PFSK-1 (cell line): ENCODE measurements at regions not wholly inside any gene's neighbourhood (a gene's known extent, or its start where the extent isn't known, plus 50 kb on each side); places are given as distances from the start of the nearest gene placed in this dataset.

ENCODE experiments used
- FOXP2 ChIP-seq: optimal IDR thresholded peaks from 2 replicates; pipeline ENCODE3; 2011; ENCODE audit warnings: borderline replicate concordance, control low read depth, inconsistent platforms; ENCODE audit not compliant: insufficient read depth; ENCODE audit errors: extremely low read length, extremely low read depth
- POLR2AphosphoS5 ChIP-seq: IDR thresholded peaks from 2 replicates; pipeline ENCODE4 v1.6.1; 2012; ENCODE audit warnings: low read depth, mild to moderate bottlenecking, control low read depth, low read length, moderate library complexity
- REST ChIP-seq, 2 experiments: IDR thresholded peaks; 2 replicates each; pipeline versions ENCODE4 v1.6.1 to v1.8.0; 2011 to 2012; ENCODE audit warnings: low read depth in 2 of 2, low read length in 2 of 2, control low read depth in 1 of 2, inconsistent platforms in 1 of 2, mild to moderate bottlenecking in 1 of 2, moderate library complexity in 1 of 2; ENCODE audit not compliant: insufficient read depth in 1 of 2
- SIN3A ChIP-seq: IDR thresholded peaks from 2 replicates; pipeline ENCODE4 v1.6.1; 2012; ENCODE audit warnings: mild to moderate bottlenecking, low read length, moderate library complexity, borderline replicate concordance; ENCODE audit not compliant: insufficient read depth
- TAF1 ChIP-seq: IDR thresholded peaks from 2 replicates; pipeline ENCODE4 v1.6.1; 2012; ENCODE audit warnings: low read length, control low read depth, borderline replicate concordance; ENCODE audit not compliant: insufficient read depth

- no peak for TF ChIP-seq FOXP2
These were observed 843.8 kb downstream of the USP25 start for GRCh38 chr21:16573578-16573977.

- TF ChIP-seq REST (IDR thresholded peaks at IDR 0.05; ENCODE audit: insufficient read depth in 1 of 2, low read depth in 2 of 2, low read length in 2 of 2) (no peak), TAF1 (no peak), SIN3A (no peak), FOXP2 (no peak), POLR2AphosphoS5 (no peak)
These were observed 848.2 kb downstream of the USP25 start for GRCh38 chr21:16577975-16578374.

GRCh38 chr21:16578912-16579311 lies 849.1 kb downstream of the USP25 start:
- TF ChIP-seq SIN3A (no peak), REST (IDR thresholded peaks at IDR 0.05; ENCODE audit: insufficient read depth in 1 of 2, low read depth in 2 of 2, low read length in 2 of 2) (no peak), TAF1 (no peak), FOXP2 (no peak), POLR2AphosphoS5 (no peak)

- TF ChIP-seq FOXP2 = no peak
- TF ChIP-seq SIN3A = no peak
- TF ChIP-seq REST (IDR thresholded peaks at IDR 0.05; ENCODE audit: insufficient read depth in 1 of 2, low read depth in 2 of 2, low read length in 2 of 2) = no peak
- no peak for TF ChIP-seq TAF1
- TF ChIP-seq POLR2AphosphoS5 = no peak
These were observed 849.8 kb downstream of the USP25 start for GRCh38 chr21:16579538-16579937.

GRCh38 chr21:16580661-16581060 lies 850.9 kb downstream of the USP25 start:
- TF ChIP-seq POLR2AphosphoS5 (no peak), FOXP2 (no peak), REST (IDR thresholded peaks at IDR 0.05; ENCODE audit: insufficient read depth in 1 of 2, low read depth in 2 of 2, low read length in 2 of 2) (no peak), SIN3A (no peak), TAF1 (no peak)
